Retinal pigment epithelial cell (primary cell): ENCODE measurements at regions not wholly inside any gene's neighbourhood (a gene's known extent, or its start where the extent isn't known, plus 50 kb on each side); places are given as distances from the start of the nearest gene placed in this dataset.

Experiments
- DNase-seq: peaks from one replicate; pipeline ENCODE4 v3.0.0-alpha.2; 2010; ENCODE audit warnings: low read depth
- H3K4me3 ChIP-seq: 2 replicates; pipeline ENCODE4 v1.5.1; 2011; ENCODE audit warnings: mild to moderate bottlenecking, low read length, control low read depth, moderate library complexity
- CTCF ChIP-seq: conservative IDR thresholded peaks from 2 replicates; pipeline ENCODE4 v1.5.1; 2011; ENCODE audit warnings: low read depth, low read length, control low read depth, inconsistent platforms

- no peak for TF ChIP-seq CTCF
- no peak for DNase-seq
- H3K4me3 ChIP-seq: no peak overlapping the region
These were observed 1435.7 kb downstream of the UQCRFS1 start for GRCh38 chr19:27777242-27777641.

DNA sequence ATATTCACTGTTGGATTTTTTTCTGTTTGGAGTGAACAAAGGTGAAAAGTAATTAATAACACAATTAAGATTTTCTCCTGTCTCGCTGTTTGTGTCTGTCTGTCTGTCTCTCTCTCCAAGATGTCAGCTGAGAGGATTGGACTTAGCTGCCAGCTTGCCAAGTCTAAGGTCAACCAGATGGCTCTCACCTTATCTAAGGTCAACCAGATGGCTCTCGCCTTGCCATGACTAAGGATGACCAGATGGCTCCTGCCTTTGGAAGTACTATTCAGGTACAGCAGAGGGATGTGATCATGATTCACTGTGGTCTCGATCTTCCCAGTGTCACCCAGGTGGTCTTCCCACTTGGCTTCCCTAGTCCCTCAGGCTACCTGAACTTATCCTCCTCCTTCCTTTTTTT, 1436.4 kb downstream of the UQCRFS1 start:
- DNase-seq: no peak
- H3K4me3 ChIP-seq: no peak overlapping the region
- no peak for TF ChIP-seq CTCF

GRCh38 chr19:27776020-27776419, 1436.9 kb downstream of the UQCRFS1 start:
- no peak for DNase-seq
- TF ChIP-seq CTCF: peak; percentile 36

DNA sequence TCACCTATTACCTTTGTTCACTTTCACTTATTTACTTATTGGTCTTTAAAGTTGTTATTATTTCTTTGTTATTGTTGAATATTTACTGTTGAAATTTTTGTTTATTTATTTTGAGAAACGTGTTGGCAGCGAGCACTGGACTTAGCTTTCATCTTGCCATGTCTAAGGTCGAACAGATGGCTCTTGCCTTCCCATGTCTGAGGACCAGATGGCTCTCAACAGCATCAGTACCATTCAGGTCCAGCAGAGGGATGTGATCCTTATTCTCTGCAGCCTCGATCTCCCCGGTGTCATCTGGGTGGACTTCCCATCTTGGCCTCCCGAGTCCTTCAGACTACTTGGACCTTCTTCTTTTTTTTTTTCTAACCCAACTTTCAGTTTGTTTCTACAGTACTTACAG, 1437.6 kb downstream of the UQCRFS1 start:
- no peak for DNase-seq
- no peak for TF ChIP-seq CTCF
- no peak overlapping the region for H3K4me3 ChIP-seq

More at GRCh38 chr19:27776020-27776419, 1436.9 kb downstream of the UQCRFS1 start:
- H3K4me3 ChIP-seq: no peak overlapping the region

DNA sequence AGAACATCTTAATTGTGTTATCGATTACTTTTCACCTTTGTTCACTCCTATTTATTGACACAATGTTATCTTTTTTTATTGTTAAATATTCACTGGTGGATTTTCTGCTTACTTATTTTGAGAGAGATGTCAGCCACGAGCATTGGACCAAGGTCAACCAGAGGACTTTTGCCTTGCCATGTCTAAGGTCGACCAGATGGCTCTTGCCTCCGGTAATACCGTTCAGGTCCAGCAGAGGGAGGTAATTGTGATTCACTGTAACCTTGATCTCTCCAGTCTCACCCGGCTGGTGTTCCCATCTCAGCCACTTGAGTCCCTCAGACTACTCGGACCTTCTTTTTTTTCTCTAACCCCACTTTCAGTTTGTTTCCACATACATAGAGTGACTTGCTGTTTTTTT, 1438.1 kb downstream of the UQCRFS1 start:
- no peak overlapping the region for H3K4me3 ChIP-seq
- no peak for DNase-seq
- TF ChIP-seq CTCF: peak; percentile 48

DNA sequence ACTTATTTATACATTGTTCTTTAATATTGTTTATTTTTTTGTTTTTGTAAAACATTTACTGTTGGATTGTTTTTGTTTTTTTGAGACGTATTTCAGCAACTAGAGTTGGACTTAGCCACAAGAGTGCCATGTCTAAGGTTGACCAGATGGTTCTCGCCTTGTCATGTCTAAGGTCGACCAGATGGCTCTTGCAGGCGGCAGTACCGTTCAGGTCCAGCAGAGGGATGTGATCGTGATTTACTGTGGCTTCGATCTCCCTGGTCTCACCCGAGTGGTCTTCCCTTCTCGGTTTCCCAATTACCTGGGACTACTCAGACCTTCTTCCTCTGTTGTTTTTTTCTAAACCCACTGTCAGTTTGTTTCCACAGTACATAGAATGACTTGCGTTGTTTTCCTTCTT, 1438.6 kb downstream of the UQCRFS1 start:
- DNase-seq: no peak
- peak; percentile 47 for TF ChIP-seq CTCF

GRCh38 chr19:27773318-27774094, 1439.4 kb downstream of the UQCRFS1 start:
- TF ChIP-seq CTCF: no peak
- no peak for DNase-seq
- no peak overlapping the region for H3K4me3 ChIP-seq

More for the DNA sequence above, 1438.6 kb downstream of the UQCRFS1 start:
- H3K4me3 ChIP-seq: no peak overlapping the region
